RKO (cell line): ENCODE measurements at regions not wholly inside any gene's neighbourhood (a gene's known extent, or its start where the extent isn't known, plus 50 kb on each side); places are given as distances from the start of the nearest gene placed in this dataset.

Source experiments
- DNase-seq: peaks from one replicate; pipeline ENCODE4 v3.0.0-alpha.2; 2016; ENCODE audit warnings: low spot score

DNA sequence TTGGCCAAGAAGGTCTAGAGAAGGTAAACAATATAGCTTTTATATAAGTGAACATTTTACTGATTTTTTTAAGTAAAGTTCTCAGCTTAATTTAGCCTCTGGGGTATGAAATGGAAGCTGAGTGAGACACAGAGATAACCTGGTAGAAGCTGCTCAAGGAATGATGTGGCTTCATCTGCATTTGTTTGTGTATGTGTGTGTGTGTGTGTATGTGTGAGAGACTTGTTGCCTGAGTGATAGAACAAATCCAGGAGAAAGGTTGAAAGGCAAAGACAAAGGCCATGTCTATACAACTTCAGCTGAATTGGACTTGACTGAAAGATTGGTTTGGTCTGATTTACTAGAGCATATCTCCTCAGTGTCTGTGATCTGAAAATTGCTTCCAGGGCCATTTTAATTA, 63.6 kb downstream of the PCDH7 start:
- DNase-seq = no peak

DNA sequence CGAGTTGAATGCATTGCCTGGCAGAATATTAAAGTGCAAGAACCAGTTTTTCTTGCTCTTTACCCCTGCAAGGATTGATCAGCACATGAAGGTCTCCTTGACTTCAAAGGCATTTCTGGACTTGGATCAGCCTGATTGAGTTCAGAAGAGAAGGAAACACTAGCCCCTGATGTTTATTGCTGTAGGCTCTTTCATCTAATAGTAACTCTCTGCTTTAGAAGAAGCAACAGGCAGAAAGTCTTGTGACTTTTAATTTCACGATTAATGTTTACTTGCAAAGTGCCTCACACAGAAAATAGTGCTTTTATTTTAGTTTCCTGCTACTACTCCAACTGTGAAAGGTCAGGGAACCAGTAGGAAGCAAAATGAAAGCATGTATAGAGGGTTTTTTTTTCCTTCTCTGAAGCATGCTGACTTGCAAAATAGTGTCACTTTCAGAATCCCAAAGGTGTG, 69.1 kb downstream of the PCDH7 start:
- no peak for DNase-seq

DNA sequence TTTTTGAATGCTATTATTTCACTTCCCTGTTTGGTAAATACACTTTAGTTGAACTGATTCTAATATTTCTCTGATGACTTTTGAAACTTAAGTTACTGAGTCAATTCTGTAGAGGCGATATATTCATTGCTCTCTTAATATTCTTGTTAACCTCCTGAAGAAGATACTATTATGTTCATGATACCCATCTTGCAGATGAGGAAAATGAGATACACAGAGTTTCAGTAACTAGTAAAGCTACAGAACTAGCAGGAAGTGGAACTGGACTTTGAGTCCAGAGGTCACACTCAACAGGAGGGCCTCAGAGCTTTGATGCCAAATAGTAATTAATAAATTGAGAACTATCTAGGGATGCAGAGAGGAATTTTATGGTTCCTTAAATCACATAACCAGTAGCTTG, 70.0 kb downstream of the PCDH7 start:
- no peak for DNase-seq

DNA sequence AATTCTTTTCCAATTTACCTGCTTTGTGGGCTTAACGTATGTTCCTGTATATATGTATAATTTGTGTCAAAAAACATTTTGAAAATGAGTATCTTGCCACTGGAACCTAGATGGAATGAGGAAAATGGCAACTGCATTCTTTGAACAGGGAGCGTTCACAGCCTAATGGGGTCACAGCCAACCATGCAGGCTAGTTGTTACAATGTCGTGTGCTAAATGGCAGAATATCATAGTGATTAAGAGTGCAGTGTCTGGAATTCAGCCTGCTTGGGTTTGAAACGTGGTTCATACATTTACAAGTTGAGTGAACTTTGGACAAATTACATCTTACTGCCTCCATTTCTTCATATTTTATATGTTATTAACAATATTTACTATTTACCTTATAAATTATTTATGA, 70.8 kb downstream of the PCDH7 start:
- DNase-seq = no peak

DNA sequence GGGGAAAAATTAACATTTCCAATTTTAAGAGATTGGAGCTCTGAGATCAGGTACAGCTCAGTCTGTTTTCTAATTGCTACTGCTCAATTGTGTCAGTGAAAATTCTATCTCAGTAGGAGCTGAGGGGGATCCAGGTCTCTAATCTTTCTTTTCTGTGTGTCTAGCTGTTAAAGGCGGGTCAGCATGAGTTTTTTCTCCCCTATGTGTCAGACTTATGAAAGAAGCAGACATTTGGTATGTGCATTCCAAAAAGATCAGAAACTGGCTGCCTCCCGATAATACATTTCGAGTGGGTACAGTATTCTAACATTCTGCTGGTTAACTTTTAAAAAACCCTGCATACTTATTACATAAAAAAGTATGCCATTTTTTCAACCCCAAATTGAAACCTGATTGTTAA, 72.4 kb downstream of the PCDH7 start:
- no peak for DNase-seq

DNA sequence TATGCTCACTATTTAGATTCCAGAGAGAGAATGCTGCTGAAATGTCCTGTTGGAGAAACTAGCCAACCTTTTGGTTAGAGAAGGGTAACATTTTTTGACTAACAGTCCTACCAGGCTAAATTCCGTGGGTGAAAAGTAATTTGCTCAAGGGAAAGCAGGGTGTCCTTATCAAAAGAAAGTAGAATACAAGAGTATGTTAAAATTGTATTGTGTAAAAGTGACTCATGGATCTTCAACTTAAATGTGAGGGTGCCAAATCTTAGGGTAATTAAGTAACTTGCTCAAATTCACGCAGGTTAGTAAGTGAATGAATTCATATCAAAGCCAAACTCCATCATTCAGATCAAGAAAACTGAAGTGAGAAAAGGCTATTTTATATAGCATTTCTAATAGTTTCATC, 81.7 kb downstream of the PCDH7 start:
- no peak for DNase-seq

DNA sequence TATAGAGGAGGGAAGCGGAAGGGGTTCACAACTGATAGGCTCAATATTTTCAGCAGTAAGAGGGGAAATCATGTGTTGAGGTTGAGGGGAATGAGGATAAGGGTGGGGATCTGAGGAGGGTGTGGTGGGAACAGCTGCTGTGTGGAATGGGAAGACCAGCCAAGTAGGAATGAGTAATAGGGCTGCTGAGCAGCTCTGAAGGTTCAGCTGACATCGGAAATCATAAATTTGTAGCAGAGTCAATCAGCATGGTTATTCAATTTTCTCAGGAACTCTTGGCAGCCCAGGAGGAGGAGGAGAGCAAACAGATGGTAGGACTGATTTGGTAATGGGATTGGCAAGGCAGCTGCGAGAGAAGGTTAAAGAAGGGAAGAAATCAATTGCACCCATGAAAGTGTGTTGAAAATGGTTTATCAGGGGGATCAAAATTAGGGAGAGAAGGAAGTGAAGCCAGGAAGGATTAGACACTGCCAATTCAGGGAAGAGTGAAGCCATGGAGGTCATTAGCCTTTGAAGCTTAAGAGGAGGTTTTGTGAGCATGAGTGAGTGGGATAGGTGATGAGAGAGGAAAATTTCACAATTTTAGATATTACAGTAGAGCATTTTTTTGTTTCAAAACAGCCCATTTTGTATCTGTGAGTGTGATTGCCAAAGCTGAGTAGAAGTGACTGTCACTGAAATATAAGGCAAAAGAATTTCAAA, 82.6 kb downstream of the PCDH7 start:
- DNase-seq = no peak

GRCh38 chr4:30808276-30808675, 88.1 kb downstream of the PCDH7 start:
- DNase-seq = no peak

DNA sequence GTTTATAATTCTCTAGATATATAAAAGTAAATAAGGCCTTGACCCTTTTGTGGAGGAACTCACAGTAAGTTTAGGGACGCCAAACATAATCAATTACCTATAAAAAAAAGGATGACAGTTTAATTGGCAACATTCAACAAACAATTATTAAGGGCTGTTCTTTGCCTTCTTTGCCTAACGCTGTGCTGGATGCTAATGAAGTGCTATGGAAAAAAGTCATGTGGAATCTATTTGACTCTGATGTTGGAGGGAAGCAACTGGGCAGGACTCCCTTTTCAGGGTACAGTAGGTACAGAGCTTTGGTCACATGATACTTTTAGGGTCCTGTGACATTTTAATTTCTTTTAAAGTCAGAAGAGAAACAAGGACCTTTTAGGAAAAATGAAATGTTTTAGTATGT, 91.1 kb downstream of the PCDH7 start:
- no peak for DNase-seq

- no peak for DNase-seq
Measured at GRCh38 chr4:30815685-30816084, 95.5 kb downstream of the PCDH7 start.

DNA sequence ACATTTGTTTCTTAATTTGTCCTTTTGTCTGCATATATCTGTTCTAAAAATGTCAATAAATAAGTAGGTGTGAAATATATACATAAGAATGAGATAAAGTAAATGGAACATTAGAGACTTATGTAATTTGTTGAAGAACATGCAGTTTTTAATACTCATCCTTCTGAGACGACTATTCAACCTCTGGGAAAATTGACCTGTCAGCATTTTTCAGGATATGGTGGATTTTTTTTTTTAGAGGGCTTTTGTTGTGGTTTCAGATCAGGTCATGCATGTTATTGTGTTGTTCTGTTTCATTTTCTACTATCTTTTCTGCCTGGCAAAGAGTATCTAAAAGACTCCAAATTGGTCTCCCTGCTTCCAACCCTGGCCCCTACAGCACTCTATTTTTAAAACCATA, 97.3 kb downstream of the PCDH7 start:
- DNase-seq = no peak

DNA sequence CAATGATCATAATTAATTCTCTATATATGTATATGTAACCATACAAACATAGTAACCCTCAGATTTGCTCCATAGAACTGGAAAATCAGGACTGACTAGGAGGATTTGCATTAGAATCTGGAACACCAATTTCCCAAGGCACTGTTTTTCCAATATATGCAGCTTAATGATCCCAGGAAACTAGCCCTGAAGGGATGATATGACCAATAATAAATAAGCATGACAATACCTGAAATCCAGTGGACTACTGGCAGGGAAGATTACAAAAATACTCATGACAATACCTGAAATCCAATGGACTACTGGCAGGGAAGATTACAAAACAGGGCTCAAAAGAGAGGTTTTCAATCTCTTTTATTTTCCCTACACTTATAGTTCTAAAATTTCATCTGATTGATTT, 98.4 kb downstream of the PCDH7 start:
- no peak for DNase-seq

- no peak for DNase-seq
Measured at GRCh38 chr4:30821275-30821674, 101.1 kb downstream of the PCDH7 start.

GRCh38 chr4:30821859-30822612, 101.9 kb downstream of the PCDH7 start:
- DNase-seq = peak; percentile 46

DNA sequence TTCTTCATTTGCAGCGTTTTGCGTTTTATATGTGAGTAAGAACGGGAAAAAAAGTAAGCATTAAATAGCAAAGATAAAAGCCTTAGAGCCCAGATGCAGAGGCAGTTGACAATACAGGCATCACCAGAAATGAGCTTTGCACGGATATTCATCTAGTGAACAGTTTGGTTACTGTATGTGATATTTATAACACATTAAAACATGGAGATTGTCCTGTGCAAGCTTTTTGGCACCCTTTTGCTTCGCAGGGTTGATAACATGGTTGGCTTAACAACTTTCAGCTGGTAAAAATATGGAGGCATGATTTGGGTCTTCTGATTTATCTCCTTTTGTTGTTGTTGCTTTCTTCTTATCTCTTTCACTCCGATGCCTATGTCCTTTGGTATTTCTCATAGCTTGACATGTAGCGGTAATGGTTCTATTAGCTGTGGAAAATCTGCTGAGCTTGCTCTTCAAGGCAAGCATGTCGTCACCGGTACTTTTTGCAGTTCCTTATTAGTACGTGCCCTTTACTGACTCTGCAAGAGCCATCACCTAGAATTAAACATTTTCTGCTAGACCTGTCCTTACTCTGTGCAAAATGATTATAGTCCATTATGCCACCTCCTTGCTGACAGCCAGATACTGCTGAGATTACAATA, 102.9 kb downstream of the PCDH7 start:
- no peak for DNase-seq

- DNase-seq = peak; percentile 1
Measured at GRCh38 chr4:30825008-30825770, 105.0 kb downstream of the PCDH7 start.

DNA sequence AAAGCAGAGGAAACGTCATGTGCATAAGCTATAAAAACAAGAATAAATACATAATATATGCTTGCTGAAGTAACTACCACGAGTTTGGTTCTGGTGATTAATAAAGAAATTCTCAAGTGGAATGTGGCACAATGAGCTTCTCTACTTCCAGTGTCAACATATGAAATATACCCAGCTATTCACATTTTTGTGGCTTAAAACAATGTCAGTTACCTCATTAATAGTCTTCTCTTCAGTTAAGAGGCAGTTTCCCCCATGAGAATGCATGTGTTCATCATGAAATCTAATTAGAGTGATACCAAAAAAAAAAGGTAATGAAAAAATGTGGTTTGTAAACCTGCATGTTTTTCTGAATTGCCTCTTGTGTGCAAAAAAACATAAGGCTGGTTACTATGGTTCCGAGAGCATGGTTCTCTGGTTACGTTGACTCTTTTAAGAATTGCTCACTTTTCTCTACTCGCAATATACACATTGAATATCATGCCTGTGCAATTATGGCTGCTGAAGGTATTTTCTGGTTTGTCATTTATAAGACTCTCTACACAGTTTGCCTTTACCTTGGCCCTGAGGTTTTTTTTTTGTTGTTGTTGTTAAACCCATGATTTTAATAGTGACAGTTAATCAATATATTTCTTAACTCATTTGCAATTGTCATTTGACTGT, 108.2 kb downstream of the PCDH7 start:
- no peak for DNase-seq

GRCh38 chr4:30832639-30833038, 112.5 kb downstream of the PCDH7 start:
- DNase-seq = no peak

DNA sequence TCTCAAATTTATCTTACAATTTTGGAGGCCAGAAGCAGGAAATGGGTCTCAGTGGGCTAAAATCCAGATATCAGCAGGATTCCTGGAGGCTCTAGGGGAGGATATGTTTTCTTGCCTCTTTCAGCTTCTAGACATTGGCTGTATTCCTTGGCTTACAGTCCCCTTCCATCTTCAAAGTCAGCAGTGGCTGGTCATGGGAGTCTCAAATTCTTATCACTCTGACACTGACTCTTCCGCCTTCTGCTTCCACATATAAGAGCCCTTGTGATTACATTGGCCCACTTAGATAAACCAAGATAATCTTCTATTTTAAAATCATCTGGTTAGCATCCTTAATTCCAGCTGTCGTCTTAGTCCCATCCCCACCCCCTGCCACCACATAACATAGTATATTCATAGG, 113.0 kb downstream of the PCDH7 start:
- no peak for DNase-seq

- DNase-seq = no peak
Measured at GRCh38 chr4:30835044-30835443, 114.9 kb downstream of the PCDH7 start.

GRCh38 chr4:30836231-30836630, 116.1 kb downstream of the PCDH7 start:
- no peak for DNase-seq

GRCh38 chr4:30837131-30837539, 117.0 kb downstream of the PCDH7 start:
- DNase-seq = no peak
